Embryonic facial prominence (tissue), 1 donor: ENCODE measurements at regions not wholly inside any gene's neighbourhood (a gene's known extent, or its start where the extent isn't known, plus 50 kb on each side); places are given as distances from the start of the nearest gene placed in this dataset.

Experiments
- DNase-seq: peaks from one replicate; pipeline ENCODE4 v3.0.0-alpha.2; 2016; ENCODE audit errors: extremely low spot score

DNA sequence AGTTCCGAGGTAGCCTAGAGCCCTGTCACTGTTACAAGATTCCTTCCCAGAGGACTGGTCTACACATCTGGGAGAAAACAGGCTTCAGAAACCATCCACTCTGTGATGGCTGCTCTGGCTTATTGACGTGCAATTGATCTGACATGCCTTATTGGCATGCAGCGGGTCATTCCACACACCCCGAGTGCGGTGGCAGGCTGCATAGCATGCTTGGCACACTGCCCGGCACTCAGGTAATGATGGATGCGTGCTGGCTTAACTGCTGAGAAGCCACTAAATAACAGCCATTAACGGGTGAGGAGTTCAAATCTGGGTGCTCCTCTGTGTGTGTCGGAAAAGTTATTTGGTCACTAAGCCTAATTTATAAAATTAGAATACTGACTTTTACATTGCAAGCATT is 67.9 kb upstream of the CDH4 start:
- DNase-seq, result no peak

DNA sequence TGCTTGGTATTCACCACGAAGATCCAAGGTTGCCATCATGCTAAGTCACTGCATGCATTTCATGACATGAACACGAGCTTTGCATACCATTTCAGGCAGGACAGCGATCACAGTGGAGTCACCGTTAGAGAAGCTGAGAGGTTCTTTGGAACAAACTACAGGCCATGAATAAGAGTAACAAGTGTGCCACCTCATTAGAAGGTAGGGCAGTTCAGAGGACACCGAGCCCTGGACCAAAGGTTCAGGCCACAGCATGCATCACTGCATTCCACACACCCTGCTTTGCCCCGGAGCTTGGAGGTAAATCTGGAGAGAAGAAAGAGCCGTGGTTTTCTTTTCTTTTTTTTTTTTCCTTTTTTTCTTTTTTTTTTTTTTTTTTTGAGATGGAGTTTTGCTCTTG is 66.9 kb upstream of the CDH4 start:
- DNase-seq, result no peak

DNA sequence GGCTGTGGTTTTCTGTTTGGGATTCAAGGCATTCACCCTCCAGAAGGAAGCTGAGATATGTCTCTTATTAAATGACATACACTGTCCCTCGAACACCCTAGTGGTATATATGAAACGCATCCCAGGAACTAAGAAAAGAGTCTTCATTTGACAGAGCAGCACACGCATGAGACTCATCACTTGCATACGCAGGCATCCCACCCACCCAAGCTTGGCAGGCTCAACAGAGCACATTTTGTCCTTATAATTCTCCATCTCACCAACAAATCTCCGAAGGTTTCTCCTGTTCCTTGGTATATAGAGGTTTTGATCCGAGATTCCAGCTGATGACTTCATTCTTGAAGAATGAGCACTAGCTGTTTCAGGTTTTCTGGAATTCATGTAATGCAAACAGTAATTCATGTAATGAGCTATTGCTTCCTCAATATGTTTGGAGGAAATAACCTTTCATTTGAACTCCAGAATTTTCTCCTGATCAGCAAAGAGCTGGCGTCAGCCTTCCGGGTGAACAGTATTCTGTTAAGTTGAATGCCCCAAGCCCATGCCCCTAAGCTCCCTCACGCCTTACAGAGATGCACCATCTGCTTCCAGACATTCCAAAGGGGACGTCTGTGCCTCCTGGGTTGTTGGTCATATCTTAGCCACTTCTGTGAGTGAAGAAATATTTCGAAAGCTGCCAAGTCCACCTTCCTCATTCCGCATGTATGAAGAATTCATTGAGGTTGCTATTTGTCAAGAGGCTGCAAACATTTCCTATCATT is 66.0 kb upstream of the CDH4 start:
- DNase-seq, result no peak

- DNase-seq, result no peak
Measured at GRCh38 chr20:61186771-61187472, 65.1 kb upstream of the CDH4 start.

- no peak for DNase-seq
Measured at GRCh38 chr20:61189534-61189933, 62.5 kb upstream of the CDH4 start.

DNA sequence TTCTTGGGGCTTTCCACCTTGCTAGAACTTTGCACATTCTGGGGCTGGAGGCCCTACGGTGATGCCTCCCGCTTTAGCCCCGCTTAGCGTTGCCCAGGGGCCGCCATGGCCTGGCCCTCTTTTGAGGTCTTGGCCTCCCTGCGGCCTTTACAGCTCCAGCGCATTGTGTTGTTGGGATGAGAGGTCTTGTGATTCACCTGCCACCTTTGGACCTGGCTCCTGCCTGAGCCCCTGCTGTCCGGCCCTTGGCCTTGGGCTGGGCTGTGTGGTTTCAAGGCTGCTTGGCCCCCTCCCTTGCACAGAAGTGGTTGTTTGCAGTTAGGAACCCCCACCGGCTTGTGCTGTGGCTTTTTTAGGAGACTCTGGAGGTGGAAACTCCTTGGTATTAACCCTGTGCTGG is 61.0 kb upstream of the CDH4 start:
- DNase-seq, result no peak

DNA sequence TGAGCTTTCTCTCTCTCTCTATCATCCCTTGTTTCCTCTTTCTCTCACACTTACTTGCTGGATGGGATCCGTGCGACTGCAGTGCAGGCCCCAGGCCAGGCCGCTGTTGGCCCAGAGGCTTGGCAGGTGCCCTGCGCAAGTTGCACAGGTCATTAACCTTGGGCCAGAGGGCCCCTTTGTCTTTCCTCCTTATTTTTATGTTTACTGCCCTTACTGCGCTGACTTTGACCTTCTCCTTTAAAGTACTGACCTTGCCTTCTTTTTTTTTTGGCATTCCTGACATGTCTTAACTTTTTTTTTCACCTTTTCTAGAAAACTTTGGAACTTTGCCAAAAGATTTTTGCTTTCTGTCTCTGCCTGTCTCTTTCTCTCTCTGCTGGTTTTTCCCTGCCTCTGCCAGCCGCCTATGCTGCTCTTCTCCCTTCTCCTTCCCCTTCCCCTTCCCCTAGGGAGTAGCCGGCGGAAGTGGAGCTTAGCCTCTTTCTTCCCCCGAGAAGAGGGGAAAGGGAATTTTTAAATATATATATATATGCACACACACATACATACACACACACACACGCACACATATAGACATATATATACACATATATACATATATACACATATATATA is 59.6 kb upstream of the CDH4 start:
- no peak for DNase-seq

- DNase-seq, result no peak
Measured at GRCh38 chr20:61193164-61193563, 58.9 kb upstream of the CDH4 start.
